ENCODE measurements at regions not wholly inside any gene's neighbourhood (a gene's known extent, or its start where the extent isn't known, plus 50 kb on each side); places are given as distances from the start of the nearest gene placed in this dataset.
A peak's percentile ranks its signal among the peaks of the same experiment; 100 is the strongest.

- H3K4me3 ChIP-seq (ENCODE audit: low read length, poor library complexity, severe bottlenecking), result peak overlapping the region; percentile 70
- H4K20me1 ChIP-seq (ENCODE audit: insufficient read depth, low read length, poor library complexity, severe bottlenecking), result no peaks in the 10 kb centered on the region
- H3K9me2 ChIP-seq (replicated peaks; ENCODE audit: low read depth, low read length), result no peaks in the 10 kb centered on the region
- TF ChIP-seq, protein P1, sequence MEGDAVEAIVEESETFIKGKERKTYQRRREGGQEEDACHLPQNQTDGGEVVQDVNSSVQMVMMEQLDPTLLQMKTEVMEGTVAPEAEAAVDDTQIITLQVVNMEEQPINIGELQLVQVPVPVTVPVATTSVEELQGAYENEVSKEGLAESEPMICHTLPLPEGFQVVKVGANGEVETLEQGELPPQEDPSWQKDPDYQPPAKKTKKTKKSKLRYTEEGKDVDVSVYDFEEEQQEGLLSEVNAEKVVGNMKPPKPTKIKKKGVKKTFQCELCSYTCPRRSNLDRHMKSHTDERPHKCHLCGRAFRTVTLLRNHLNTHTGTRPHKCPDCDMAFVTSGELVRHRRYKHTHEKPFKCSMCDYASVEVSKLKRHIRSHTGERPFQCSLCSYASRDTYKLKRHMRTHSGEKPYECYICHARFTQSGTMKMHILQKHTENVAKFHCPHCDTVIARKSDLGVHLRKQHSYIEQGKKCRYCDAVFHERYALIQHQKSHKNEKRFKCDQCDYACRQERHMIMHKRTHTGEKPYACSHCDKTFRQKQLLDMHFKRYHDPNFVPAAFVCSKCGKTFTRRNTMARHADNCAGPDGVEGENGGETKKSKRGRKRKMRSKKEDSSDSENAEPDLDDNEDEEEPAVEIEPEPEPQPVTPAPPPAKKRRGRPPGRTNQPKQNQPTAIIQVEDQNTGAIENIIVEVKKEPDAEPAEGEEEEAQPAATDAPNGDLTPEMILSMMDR (conservative IDR thresholded peaks at IDR 0.05; ENCODE audit: low read length), result no peak
- no peak for TF ChIP-seq EZH2phosphoT487 (IDR thresholded peaks at IDR 0.05; ENCODE audit: borderline replicate concordance)
- H3K9ac ChIP-seq (ENCODE audit: low read depth, low read length, poor library complexity, severe bottlenecking), result peak overlapping the region; percentile 64
- no peaks in the 10 kb centered on the region for H3K79me2 ChIP-seq (ENCODE audit: insufficient read depth, low read length)
- peak overlapping the region; percentile 72 for H3K4me2 ChIP-seq (ENCODE audit: low read depth, low read length, poor library complexity, severe bottlenecking)
- no peaks in the 10 kb centered on the region for H3K9me3 ChIP-seq (ENCODE audit: insufficient read depth, low read depth, low read length)
- no peaks in the 10 kb centered on the region for H3K36me3 ChIP-seq (ENCODE audit: insufficient read depth, low read length)
- H3F3A ChIP-seq (ENCODE audit: low read depth), result no peaks in the 10 kb centered on the region
- peaks cover 11% of the 10 kb centered on the region for H3K4me1 ChIP-seq (ENCODE audit: insufficient read depth, low read length, poor library complexity, severe bottlenecking)
- peak overlapping the region; percentile 89 for H2AFZ ChIP-seq (ENCODE audit: low read length)
- no peaks in the 10 kb centered on the region for H3K27me3 ChIP-seq (ENCODE audit: insufficient read depth, low read length, poor library complexity, severe bottlenecking)
Observed at GRCh38 chr6:151689499-151690201, 117.8 kb upstream of the ESR1 start.

- H2AFZ ChIP-seq (ENCODE audit: low read length), result peak overlapping the region; percentile 91
- no peaks in the 10 kb centered on the region for H3K79me2 ChIP-seq (ENCODE audit: insufficient read depth, low read length)
- TF ChIP-seq EZH2phosphoT487 (IDR thresholded peaks at IDR 0.05; ENCODE audit: borderline replicate concordance), result no peak
- TF ChIP-seq, protein P1 (conservative IDR thresholded peaks at IDR 0.05; ENCODE audit: low read length), result peak; percentile 65
- H4K20me1 ChIP-seq (ENCODE audit: insufficient read depth, low read length, poor library complexity, severe bottlenecking), result no peaks in the 10 kb centered on the region
- H3K9ac ChIP-seq (ENCODE audit: low read depth, low read length, poor library complexity, severe bottlenecking), result peak overlapping the region; percentile 64
- no peaks in the 10 kb centered on the region for H3F3A ChIP-seq (ENCODE audit: low read depth)
- no peaks in the 10 kb centered on the region for H3K9me2 ChIP-seq (replicated peaks; ENCODE audit: low read depth, low read length)
- H3K4me2 ChIP-seq (ENCODE audit: low read depth, low read length, poor library complexity, severe bottlenecking), result peak overlapping the region; percentile 72
- H3K4me3 ChIP-seq (ENCODE audit: low read length, poor library complexity, severe bottlenecking), result peak overlapping the region; percentile 70
- no peaks in the 10 kb centered on the region for H3K9me3 ChIP-seq (ENCODE audit: insufficient read depth, low read depth, low read length)
- peaks cover 11% of the 10 kb centered on the region for H3K4me1 ChIP-seq (ENCODE audit: insufficient read depth, low read length, poor library complexity, severe bottlenecking)
- no peaks in the 10 kb centered on the region for H3K36me3 ChIP-seq (ENCODE audit: insufficient read depth, low read length)
- H3K27me3 ChIP-seq (ENCODE audit: insufficient read depth, low read length, poor library complexity, severe bottlenecking), result no peaks in the 10 kb centered on the region
Observed at GRCh38 chr6:151690303-151690702, 117.2 kb upstream of the ESR1 start.

GRCh38 chr6:151690768-151691562 is 116.5 kb upstream of the ESR1 start:
- no peaks in the 10 kb centered on the region for H3K9me3 ChIP-seq (ENCODE audit: insufficient read depth, low read depth, low read length)
- no peaks in the 10 kb centered on the region for H3K79me2 ChIP-seq (ENCODE audit: insufficient read depth, low read length)
- TF ChIP-seq, protein P1 (conservative IDR thresholded peaks at IDR 0.05; ENCODE audit: low read length), result no peak
- no peak for TF ChIP-seq EZH2phosphoT487 (IDR thresholded peaks at IDR 0.05; ENCODE audit: borderline replicate concordance)
- no peaks in the 10 kb centered on the region for H3K9me2 ChIP-seq (replicated peaks; ENCODE audit: low read depth, low read length)
- H3K36me3 ChIP-seq (ENCODE audit: insufficient read depth, low read length), result no peaks in the 10 kb centered on the region
- H3K9ac ChIP-seq (ENCODE audit: low read depth, low read length, poor library complexity, severe bottlenecking), result peak overlapping the region; percentile 64
- H3K27me3 ChIP-seq (ENCODE audit: insufficient read depth, low read length, poor library complexity, severe bottlenecking), result no peaks in the 10 kb centered on the region
- H3K4me2 ChIP-seq (ENCODE audit: low read depth, low read length, poor library complexity, severe bottlenecking), result peak overlapping the region; percentile 72
- no peaks in the 10 kb centered on the region for H3F3A ChIP-seq (ENCODE audit: low read depth)
- peak overlapping the region; percentile 70 for H3K4me3 ChIP-seq (ENCODE audit: low read length, poor library complexity, severe bottlenecking)
- peaks cover 11% of the 10 kb centered on the region for H3K4me1 ChIP-seq (ENCODE audit: insufficient read depth, low read length, poor library complexity, severe bottlenecking)
- H4K20me1 ChIP-seq (ENCODE audit: insufficient read depth, low read length, poor library complexity, severe bottlenecking), result no peaks in the 10 kb centered on the region
- peak overlapping the region; percentile 91 for H2AFZ ChIP-seq (ENCODE audit: low read length)

All from Loucy (cell line).